HAP-1 (cell line): ENCODE measurements at regions not wholly inside any gene's neighbourhood (a gene's known extent, or its start where the extent isn't known, plus 50 kb on each side); places are given as distances from the start of the nearest gene placed in this dataset.

ENCODE experiments used
- DNase-seq, 2 experiments: peaks; one replicate each; pipeline ENCODE4 v3.0.0-alpha.2; 2016 to 2020; ENCODE audit warnings: low spot score in 2 of 2
- H3K27me3 ChIP-seq: fragments of 250-450 bp; sonication (Bioruptor Pico); 2 replicates; pipeline ENCODE4 v1.5.1; 2020; ENCODE audit warnings: low read depth, mild to moderate bottlenecking, moderate library complexity
- H3K36me3 ChIP-seq: fragments of 250-450 bp; sonication (Bioruptor Pico); replicated peaks from 2 replicates; pipeline ENCODE4 v1.5.1; 2020; ENCODE audit warnings: mild to moderate bottlenecking
- H3K4me1 ChIP-seq: fragments of 250-450 bp; sonication (Bioruptor Pico); 2 replicates; pipeline ENCODE4 v1.5.1; 2020; ENCODE audit warnings: mild to moderate bottlenecking
- H3K4me3 ChIP-seq: fragments of 250-450 bp; sonication (Bioruptor Pico); 2 replicates; pipeline ENCODE4 v1.5.1; 2020; ENCODE audit warnings: mild to moderate bottlenecking, moderate library complexity
- H3K9me3 ChIP-seq: fragments of 250-450 bp; sonication (Bioruptor Pico); 2 replicates; pipeline ENCODE4 v1.5.1; 2020; ENCODE audit warnings: mild to moderate bottlenecking, moderate library complexity
- in situ Hi-C: fragments of 300-500 bp; cut with MboI; formaldehyde crosslinking; loops from 3 replicates; pipeline ENCODE4 v1.14.3; 2020; ENCODE audit warnings: low sequenced_read_pairs, inconsistent platforms, mixed read lengths

- peaks cover 6% of the 10 kb centered on the region for H3K4me1 ChIP-seq
- H3K36me3 ChIP-seq = no peaks in the 10 kb centered on the region
- no peaks in the 10 kb centered on the region for H3K27me3 ChIP-seq
- in situ Hi-C loops = no loop called here
- no peak for DNase-seq
- no peak overlapping the region for H3K4me3 ChIP-seq
- no peaks in the 10 kb centered on the region for H3K9me3 ChIP-seq
Measured at GRCh38 chr2:146468578-146468977, 1376.3 kb upstream of the ACVR2A start.

GRCh38 chr2:146467425-146467824 is 1377.4 kb upstream of the ACVR2A start:
- Histone ChIP-seq H3K9me3 (no peaks in the 10 kb centered on the region), H3K27me3 (no peaks in the 10 kb centered on the region), H3K4me3 (no peak overlapping the region), H3K4me1 (peaks cover 6% of the 10 kb centered on the region), H3K36me3 (no peaks in the 10 kb centered on the region)
- DNase-seq = no peak
- in situ Hi-C loops = no loop called here

- in situ Hi-C loops = no loop called here
Measured at GRCh38 chr2:146465460-146465859, 1379.4 kb upstream of the ACVR2A start.

GRCh38 chr2:146461068-146461467 is 1383.8 kb upstream of the ACVR2A start:
- Histone ChIP-seq H3K4me1 (no peaks in the 10 kb centered on the region), H3K27me3 (no peaks in the 10 kb centered on the region), H3K36me3 (no peaks in the 10 kb centered on the region), H3K9me3 (no peaks in the 10 kb centered on the region; the same call in none of the 2 replicates), H3K4me3 (no peak overlapping the region)
- in situ Hi-C loops = no loop called here
- DNase-seq = no peak

More at GRCh38 chr2:146465460-146465859, 1379.4 kb upstream of the ACVR2A start:
- Histone ChIP-seq H3K4me1 (peaks cover 6% of the 10 kb centered on the region), H3K27me3 (no peaks in the 10 kb centered on the region), H3K9me3 (no peaks in the 10 kb centered on the region; the same call in 1 of the 2 replicates), H3K4me3 (no peak overlapping the region), H3K36me3 (no peaks in the 10 kb centered on the region)
- DNase-seq = no peak

- H3K27me3 ChIP-seq = no peaks in the 10 kb centered on the region
- no peaks in the 10 kb centered on the region for H3K36me3 ChIP-seq
- H3K4me1 ChIP-seq = no peaks in the 10 kb centered on the region
- H3K4me3 ChIP-seq = no peak overlapping the region
- no peaks in the 10 kb centered on the region; the same call in none of the 2 replicates for H3K9me3 ChIP-seq
- in situ Hi-C loops = no loop called here
- DNase-seq = no peak
Measured at GRCh38 chr2:146458585-146458984, 1386.2 kb upstream of the ACVR2A start.

GRCh38 chr2:146457221-146457620 is 1387.6 kb upstream of the ACVR2A start:
- Histone ChIP-seq H3K4me1 (no peaks in the 10 kb centered on the region), H3K36me3 (no peaks in the 10 kb centered on the region), H3K27me3 (no peaks in the 10 kb centered on the region), H3K9me3 (no peaks in the 10 kb centered on the region; the same call in none of the 2 replicates), H3K4me3 (no peak overlapping the region)
- DNase-seq = no peak
- in situ Hi-C loops = no loop called here

GRCh38 chr2:146455325-146455724 is 1389.5 kb upstream of the ACVR2A start:
- H3K9me3 ChIP-seq = no peaks in the 10 kb centered on the region; the same call in none of the 2 replicates
- H3K27me3 ChIP-seq = no peaks in the 10 kb centered on the region
- no peak for DNase-seq
- H3K4me1 ChIP-seq = no peaks in the 10 kb centered on the region
- in situ Hi-C loops = no loop called here
- no peak overlapping the region for H3K4me3 ChIP-seq
- no peaks in the 10 kb centered on the region for H3K36me3 ChIP-seq

- Histone ChIP-seq H3K4me1 (peaks cover 14% of the 10 kb centered on the region), H3K36me3 (no peaks in the 10 kb centered on the region), H3K4me3 (no peak overlapping the region), H3K9me3 (no peaks in the 10 kb centered on the region), H3K27me3 (no peaks in the 10 kb centered on the region)
- in situ Hi-C loops = no loop called here
- no peak for DNase-seq
Measured at GRCh38 chr2:146451972-146452371, 1392.9 kb upstream of the ACVR2A start.

- H3K4me3 ChIP-seq = no peak overlapping the region
- H3K4me1 ChIP-seq = peaks cover 16% of the 10 kb centered on the region
- H3K9me3 ChIP-seq = no peaks in the 10 kb centered on the region
- no peak for DNase-seq
- H3K27me3 ChIP-seq = no peaks in the 10 kb centered on the region
- H3K36me3 ChIP-seq = no peaks in the 10 kb centered on the region
- in situ Hi-C loops = no loop called here
Measured at GRCh38 chr2:146450131-146450530, 1394.7 kb upstream of the ACVR2A start.

GRCh38 chr2:146444987-146445386 is 1399.8 kb upstream of the ACVR2A start:
- no peaks in the 10 kb centered on the region for H3K36me3 ChIP-seq
- no peak overlapping the region for H3K4me3 ChIP-seq
- DNase-seq = no peak
- H3K4me1 ChIP-seq = peaks cover 16% of the 10 kb centered on the region
- in situ Hi-C loops = no loop called here
- H3K27me3 ChIP-seq = no peaks in the 10 kb centered on the region
- no peaks in the 10 kb centered on the region for H3K9me3 ChIP-seq

- in situ Hi-C loops = no loop called here
- Histone ChIP-seq H3K4me3 (no peak overlapping the region), H3K4me1 (peaks cover 16% of the 10 kb centered on the region), H3K9me3 (no peaks in the 10 kb centered on the region), H3K36me3 (no peaks in the 10 kb centered on the region), H3K27me3 (no peaks in the 10 kb centered on the region)
- no peak for DNase-seq
Measured at GRCh38 chr2:146444085-146444484, 1400.7 kb upstream of the ACVR2A start.

GRCh38 chr2:146438246-146438645 is 1406.6 kb upstream of the ACVR2A start:
- Histone ChIP-seq H3K9me3 (no peaks in the 10 kb centered on the region), H3K36me3 (no peaks in the 10 kb centered on the region), H3K4me1 (no peaks in the 10 kb centered on the region), H3K4me3 (no peak overlapping the region), H3K27me3 (no peaks in the 10 kb centered on the region)
- in situ Hi-C loops = no loop called here
- DNase-seq = no peak

GRCh38 chr2:146437712-146438111 is 1407.1 kb upstream of the ACVR2A start:
- Histone ChIP-seq H3K27me3 (no peaks in the 10 kb centered on the region), H3K4me1 (no peaks in the 10 kb centered on the region), H3K36me3 (no peaks in the 10 kb centered on the region), H3K9me3 (no peaks in the 10 kb centered on the region), H3K4me3 (no peak overlapping the region)
- DNase-seq = no peak
- in situ Hi-C loops = no loop called here

- DNase-seq = no peak
- no peak overlapping the region for H3K4me3 ChIP-seq
Measured at GRCh38 chr2:146433116-146433875, 1411.5 kb upstream of the ACVR2A start.

GRCh38 chr2:146429366-146429765 is 1415.5 kb upstream of the ACVR2A start:
- Histone ChIP-seq H3K9me3 (no peaks in the 10 kb centered on the region), H3K4me1 (no peaks in the 10 kb centered on the region), H3K27me3 (no peaks in the 10 kb centered on the region), H3K36me3 (no peaks in the 10 kb centered on the region), H3K4me3 (no peak overlapping the region)
- DNase-seq = no peak
- in situ Hi-C loops = no loop called here

More at GRCh38 chr2:146433116-146433875, 1411.5 kb upstream of the ACVR2A start:
- Histone ChIP-seq H3K27me3 (no peaks in the 10 kb centered on the region), H3K36me3 (no peaks in the 10 kb centered on the region), H3K9me3 (no peaks in the 10 kb centered on the region), H3K4me1 (no peaks in the 10 kb centered on the region)
- in situ Hi-C loops = no loop called here
